K562 (cell line): ENCODE measurements at regions not wholly inside any gene's neighbourhood (a gene's known extent, or its start where the extent isn't known, plus 50 kb on each side); places are given as distances from the start of the nearest gene placed in this dataset.

Source experiments
- CBX5 ChIP-seq: IDR thresholded peaks from 2 replicates; pipeline ENCODE4 v1.6.1; 2014; ENCODE audit warnings: low read depth, borderline replicate concordance
- CTCF ChIP-seq, 3 experiments: IDR thresholded peaks in 2 of 3; conservative IDR thresholded peaks in 1 of 3; 2 replicates each; pipeline ENCODE4 v1.5.1; 2011 to 2012; ENCODE audit warnings: low read length in 3 of 3, mild to moderate bottlenecking in 3 of 3, control low read depth in 2 of 3, improper control_type of control experiment in 1 of 3, inconsistent platforms in 1 of 3, low read depth in 1 of 3, mixed read lengths in 1 of 3, moderate library complexity in 1 of 3; ENCODE audit not compliant: insufficient read depth in 2 of 3
- LCOR ChIP-seq: sonication (generic); formaldehyde crosslinking; IDR thresholded peaks from 2 replicates; pipeline ENCODE4 v1.8.0; 2022; ENCODE audit warnings: mild to moderate bottlenecking, missing genetic modification reagents
- NR2C1 ChIP-seq, 2 experiments: fragments of 450-650 bp; IDR thresholded peaks; 2 replicates each; pipeline ENCODE4 v1.6.1; 2017; ENCODE audit warnings: mild to moderate bottlenecking in 2 of 2, antibody characterized with exemption in 1 of 2, inconsistent platforms in 1 of 2, missing compliant biosample characterization in 1 of 2, missing genetic modification characterization in 1 of 2
- POLR2G ChIP-seq: fragments of 200-400 bp; formaldehyde crosslinking; IDR thresholded peaks from 2 replicates; pipeline ENCODE4 v1.6.1; 2017; ENCODE audit warnings: low read depth, mild to moderate bottlenecking, antibody characterized with exemption, low read length, moderate library complexity
- TF ChIP-seq, protein P1 (sequence below): IDR thresholded peaks from 3 replicates; pipeline ENCODE4 v1.6.1; 2011; ENCODE audit warnings: borderline replicate concordance, mild to moderate bottlenecking, moderate library complexity; ENCODE audit not compliant: insufficient read length; ENCODE audit errors: extremely low read depth

DNA sequence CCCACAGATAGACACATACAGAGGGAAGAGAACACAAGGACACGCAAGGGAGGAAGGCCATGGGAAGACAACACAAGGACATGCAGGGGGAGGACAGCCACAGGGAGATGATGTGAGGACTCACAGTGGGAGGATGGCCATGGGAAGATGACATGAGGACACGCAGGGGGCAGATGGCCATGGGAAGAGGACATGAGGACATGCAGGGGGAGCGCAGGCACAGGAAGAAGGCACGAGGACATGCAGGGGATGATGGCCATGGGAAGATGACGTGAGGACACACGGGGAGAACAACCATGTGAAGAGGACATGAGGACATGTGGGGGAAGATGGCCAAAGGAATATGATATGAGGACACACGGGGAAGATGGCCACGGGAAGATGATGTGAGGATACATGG, 84.7 kb downstream of the UQCRFS1 start:
- TF ChIP-seq LCOR (CRISPR knock-in tag): no peak
- no peak for TF ChIP-seq CTCF (IDR thresholded peaks at IDR 0.05 in 2 of 3, conservative IDR thresholded peaks at IDR 0.05 in 1 of 3; ENCODE audit: insufficient read depth in 2 of 3, low read depth in 1 of 3, low read length in 3 of 3)
- no peak for TF ChIP-seq CBX5
- TF ChIP-seq, protein P1, sequence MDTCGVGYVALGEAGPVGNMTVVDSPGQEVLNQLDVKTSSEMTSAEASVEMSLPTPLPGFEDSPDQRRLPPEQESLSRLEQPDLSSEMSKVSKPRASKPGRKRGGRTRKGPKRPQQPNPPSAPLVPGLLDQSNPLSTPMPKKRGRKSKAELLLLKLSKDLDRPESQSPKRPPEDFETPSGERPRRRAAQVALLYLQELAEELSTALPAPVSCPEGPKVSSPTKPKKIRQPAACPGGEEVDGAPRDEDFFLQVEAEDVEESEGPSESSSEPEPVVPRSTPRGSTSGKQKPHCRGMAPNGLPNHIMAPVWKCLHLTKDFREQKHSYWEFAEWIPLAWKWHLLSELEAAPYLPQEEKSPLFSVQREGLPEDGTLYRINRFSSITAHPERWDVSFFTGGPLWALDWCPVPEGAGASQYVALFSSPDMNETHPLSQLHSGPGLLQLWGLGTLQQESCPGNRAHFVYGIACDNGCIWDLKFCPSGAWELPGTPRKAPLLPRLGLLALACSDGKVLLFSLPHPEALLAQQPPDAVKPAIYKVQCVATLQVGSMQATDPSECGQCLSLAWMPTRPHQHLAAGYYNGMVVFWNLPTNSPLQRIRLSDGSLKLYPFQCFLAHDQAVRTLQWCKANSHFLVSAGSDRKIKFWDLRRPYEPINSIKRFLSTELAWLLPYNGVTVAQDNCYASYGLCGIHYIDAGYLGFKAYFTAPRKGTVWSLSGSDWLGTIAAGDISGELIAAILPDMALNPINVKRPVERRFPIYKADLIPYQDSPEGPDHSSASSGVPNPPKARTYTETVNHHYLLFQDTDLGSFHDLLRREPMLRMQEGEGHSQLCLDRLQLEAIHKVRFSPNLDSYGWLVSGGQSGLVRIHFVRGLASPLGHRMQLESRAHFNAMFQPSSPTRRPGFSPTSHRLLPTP: no peak
- no peak for TF ChIP-seq POLR2G
- no peak for TF ChIP-seq NR2C1 (IDR thresholded peaks at IDR 0.05)
- no peak for TF ChIP-seq NR2C1 (tag; IDR thresholded peaks at IDR 0.05)
